Germinal center (tissue), 1 donor: ENCODE measurements at regions not wholly inside any gene's neighbourhood (a gene's known extent, or its start where the extent isn't known, plus 50 kb on each side); places are given as distances from the start of the nearest gene placed in this dataset.
"Not testable (repeated sequence)": the region's sequence is repeated elsewhere in the genome, so short reads cannot be mapped to it uniquely, and the experiment has no call there.

ENCODE experiments used
- DNase-seq: peaks from one replicate; pipeline ENCODE4 v3.0.0; 2012; ENCODE audit warnings: mixed read lengths, low spot score

GRCh38 chr13:31607531-31607930 is 131.8 kb upstream of the RXFP2 start:
- not testable (repeated sequence) for DNase-seq

GRCh38 chr13:31608780-31609179 is 130.5 kb upstream of the RXFP2 start:
- not testable (repeated sequence) for DNase-seq

GRCh38 chr13:31610270-31610998 is 128.9 kb upstream of the RXFP2 start:
- no peak for DNase-seq

GRCh38 chr13:31611214-31611613 is 128.1 kb upstream of the RXFP2 start:
- no peak for DNase-seq

- no peak for DNase-seq
Measured at GRCh38 chr13:31614073-31614472, 125.3 kb upstream of the RXFP2 start.

- no peak for DNase-seq
Measured at GRCh38 chr13:31614704-31615103, 124.6 kb upstream of the RXFP2 start.

GRCh38 chr13:31625115-31625514 is 114.2 kb upstream of the RXFP2 start:
- DNase-seq: no peak

- no peak for DNase-seq
Measured at GRCh38 chr13:31627097-31627845, 112.1 kb upstream of the RXFP2 start.

GRCh38 chr13:31629085-31629780 is 110.1 kb upstream of the RXFP2 start:
- no peak for DNase-seq

GRCh38 chr13:31631071-31631470 is 108.3 kb upstream of the RXFP2 start:
- no peak for DNase-seq

GRCh38 chr13:31631746-31632145 is 107.6 kb upstream of the RXFP2 start:
- no peak for DNase-seq

- no peak for DNase-seq
Measured at GRCh38 chr13:31638577-31638976, 100.7 kb upstream of the RXFP2 start.

GRCh38 chr13:31639443-31640163 is 99.7 kb upstream of the RXFP2 start:
- DNase-seq: no peak

GRCh38 chr13:31649766-31650165 is 89.6 kb upstream of the RXFP2 start:
- DNase-seq: no peak

GRCh38 chr13:31653730-31654129 is 85.6 kb upstream of the RXFP2 start:
- no peak for DNase-seq

GRCh38 chr13:31663880-31664585 is 75.3 kb upstream of the RXFP2 start:
- DNase-seq: no peak

GRCh38 chr13:31670831-31671617 is 68.3 kb upstream of the RXFP2 start:
- DNase-seq: no peak

- DNase-seq: no peak
Measured at GRCh38 chr13:31674051-31674450, 65.3 kb upstream of the RXFP2 start.

- no peak for DNase-seq
Measured at GRCh38 chr13:31675440-31675953, 63.8 kb upstream of the RXFP2 start.

- no peak for DNase-seq
Measured at GRCh38 chr13:31681133-31681532, 58.2 kb upstream of the RXFP2 start.

GRCh38 chr13:31684466-31684865 is 54.9 kb upstream of the RXFP2 start:
- DNase-seq: no peak
